ENCODE measurements at regions not wholly inside any gene's neighbourhood (a gene's known extent, or its start where the extent isn't known, plus 50 kb on each side); places are given as distances from the start of the nearest gene placed in this dataset.
A peak's percentile ranks its signal among the peaks of the same experiment; 100 is the strongest.

- no peak for DNase-seq
These were observed 51.3 kb upstream of the PFKP start for GRCh38 chr10:3016016-3016415.

GRCh38 chr10:3014968-3015367 lies 52.4 kb upstream of the PFKP start:
- DNase-seq = no peak

GRCh38 chr10:3012223-3012622 lies 55.1 kb upstream of the PFKP start:
- no peak for DNase-seq

- no peak for DNase-seq
These were observed 56.4 kb upstream of the PFKP start for GRCh38 chr10:3010816-3011460.

GRCh38 chr10:3010334-3010733 lies 57.0 kb upstream of the PFKP start:
- DNase-seq = no peak

- no peak for DNase-seq
These were observed 58.0 kb upstream of the PFKP start for GRCh38 chr10:3009341-3009740.

GRCh38 chr10:3008518-3009195 lies 58.7 kb upstream of the PFKP start:
- no peak for DNase-seq

- DNase-seq = no peak
These were observed 60.7 kb upstream of the PFKP start for GRCh38 chr10:3006607-3007006.

GRCh38 chr10:3006093-3006492 lies 61.3 kb upstream of the PFKP start:
- DNase-seq = no peak

GRCh38 chr10:3002304-3002703 lies 65.0 kb upstream of the PFKP start:
- no peak for DNase-seq

- no peak for DNase-seq
These were observed 67.3 kb upstream of the PFKP start for GRCh38 chr10:3000048-3000447.

GRCh38 chr10:2994221-2994961 lies 73.0 kb upstream of the PFKP start:
- DNase-seq = no peak

- no peak for DNase-seq
These were observed 73.7 kb upstream of the PFKP start for GRCh38 chr10:2993636-2994035.

GRCh38 chr10:2992401-2993198 lies 74.7 kb upstream of the PFKP start:
- DNase-seq = no peak

- no peak for DNase-seq
These were observed 76.6 kb upstream of the PFKP start for GRCh38 chr10:2990764-2991163.

- DNase-seq = no peak
These were observed 77.9 kb upstream of the PFKP start for GRCh38 chr10:2989292-2989947.

- no peak for DNase-seq
These were observed 80.1 kb upstream of the PFKP start for GRCh38 chr10:2987185-2987768.

GRCh38 chr10:2986391-2986801 lies 81.0 kb upstream of the PFKP start:
- peak; percentile 6 to 49 for DNase-seq

GRCh38 chr10:2985729-2986232 lies 81.6 kb upstream of the PFKP start:
- no peak for DNase-seq

GRCh38 chr10:2984682-2985081 lies 82.7 kb upstream of the PFKP start:
- no peak for DNase-seq

- no peak for DNase-seq
These were observed 85.2 kb upstream of the PFKP start for GRCh38 chr10:2982146-2982545.

- no peak for DNase-seq
These were observed 86.0 kb upstream of the PFKP start for GRCh38 chr10:2981361-2981801.

Data from CD4-positive, alpha-beta T cell treated with Interleukin-4 for 1 hour (primary cell).